A549 (cell line): ENCODE measurements at regions not wholly inside any gene's neighbourhood (a gene's known extent, or its start where the extent isn't known, plus 50 kb on each side); places are given as distances from the start of the nearest gene placed in this dataset.
A peak's percentile ranks its signal among the peaks of the same experiment; 100 is the strongest.

Source experiments
- ATAC-seq, 2 experiments: fragments of 200-7000 bp in 1 of 2; fragments of >200 bp in 1 of 2; cut with Nextera tagmentation in 1 of 2; cut with Tn5 transposase in 1 of 2; 3 replicates each; pipeline versions ENCODE4 v1.8.0 to v1.9.1; 2018 to 2020; ENCODE audit warnings: mild to moderate bottlenecking in 1 of 2, moderate library complexity in 1 of 2
- CTCF ChIA-PET: fragments of 300-600 bp; sonication (Branson Sonifier 250); formaldehyde crosslinking; extraction: SDS; loops from one replicate; lab custom pipeline; 2021; ENCODE audit warnings: antibody characterized with exemption, inconsistent platforms; lab: Yijun Ruan, JAX
- POLR2A ChIA-PET: fragments of 350-600 bp; formaldehyde crosslinking; extraction: SDS; loops from one replicate; lab custom pipeline; 2021; ENCODE audit warnings: antibody characterized with exemption, inconsistent platforms; lab: Yijun Ruan, JAX
- DNase-seq, 2 experiments: peaks; one replicate each; pipeline versions ENCODE4 v3.0.0 to v3.0.0-alpha.2; 2011 to 2016; ENCODE audit warnings: low read depth in 1 of 2, low spot score in 1 of 2
- FAIRE-seq: peaks from 2 replicates; lab custom pipeline; 2011; peaks lifted over from hg19 to GRCh38; lab: Jason Lieb, UNC
- H3K27ac ChIP-seq, 2 experiments: fragments of >200 bp; sonication (Bioruptor Twin); formaldehyde crosslinking; 3 replicates each; pipeline ENCODE4 v1.5.1; 2016 to 2017
- H3K4me1 ChIP-seq: fragments of >200 bp; sonication (Bioruptor Twin); formaldehyde crosslinking; 3 replicates; pipeline ENCODE4 v1.6.1; 2016
- H3K4me2 ChIP-seq: fragments of >200 bp; sonication (Bioruptor Twin); formaldehyde crosslinking; 3 replicates; pipeline ENCODE4 v1.6.1; 2016
- H3K4me3 ChIP-seq: fragments of >200 bp; sonication (Bioruptor Twin); formaldehyde crosslinking; 3 replicates; pipeline ENCODE4 v1.5.1; 2016
- H3K9me3 ChIP-seq: fragments of >200 bp; sonication (Bioruptor Twin); formaldehyde crosslinking; 3 replicates; pipeline ENCODE4 v1.6.1; 2016
- BCL3 ChIP-seq: fragments of >200 bp; sonication (Bioruptor Twin); formaldehyde crosslinking; IDR thresholded peaks from 3 replicates; pipeline ENCODE4 v1.6.1; 2016
- BHLHE40 ChIP-seq: IDR thresholded peaks from 2 replicates; pipeline ENCODE4 v1.6.1; 2012; ENCODE audit warnings: low read depth, low read length, inconsistent platforms
- CHD4 ChIP-seq: fragments of 200-600 bp; sonication (generic); IDR thresholded peaks from 2 replicates; pipeline ENCODE4 v1.6.1; 2016; ENCODE audit warnings: antibody characterized with exemption, mild to moderate bottlenecking, borderline replicate concordance
- CTCF ChIP-seq: fragments of >200 bp; sonication (Bioruptor Twin); formaldehyde crosslinking; IDR thresholded peaks from 3 replicates; pipeline ENCODE4 v1.5.1; 2016
- EHMT2 ChIP-seq: fragments of 200-600 bp; sonication (generic); IDR thresholded peaks from 2 replicates; pipeline ENCODE4 v1.6.1; 2016; ENCODE audit warnings: antibody characterized with exemption, low read depth, mild to moderate bottlenecking, moderate library complexity
- FOSL2 ChIP-seq, 2 experiments: fragments of 450-650 bp in 1 of 2; fragments of >200 bp in 1 of 2; sonication (Bioruptor Twin) in 1 of 2; formaldehyde crosslinking; IDR thresholded peaks; 2 replicates each; pipeline versions ENCODE4 v1.5.0 to v1.6.1; 2016 to 2020; ENCODE audit warnings: mild to moderate bottlenecking in 1 of 2, moderate library complexity in 1 of 2
- GATA3 ChIP-seq: IDR thresholded peaks from 2 replicates; pipeline ENCODE4 v1.6.1; 2012; ENCODE audit warnings: borderline replicate concordance
- HDAC2 ChIP-seq: fragments of 200-600 bp; sonication (generic); IDR thresholded peaks from 2 replicates; pipeline ENCODE4 v1.6.1; 2016
- HES2 ChIP-seq: fragments of >200 bp; sonication (Bioruptor Twin); formaldehyde crosslinking; IDR thresholded peaks from 2 replicates; pipeline ENCODE4 v1.6.1; 2016
- HMGXB4 ChIP-seq: fragments of 250-450 bp; sonication (Bioruptor Pico); IDR thresholded peaks from 2 replicates; pipeline ENCODE4 v1.5.0; 2021; ENCODE audit warnings: mild to moderate bottlenecking, moderate library complexity, borderline replicate concordance
- HOXB13 ChIP-seq: fragments of 250-450 bp; sonication (Bioruptor Pico); IDR thresholded peaks from 2 replicates; pipeline ENCODE4 v1.5.0; 2020; ENCODE audit warnings: low read depth, mild to moderate bottlenecking, moderate library complexity
- KDM1A ChIP-seq: fragments of 200-600 bp; sonication (generic); IDR thresholded peaks from 2 replicates; pipeline ENCODE4 v1.6.1; 2016; ENCODE audit warnings: low read depth, mild to moderate bottlenecking
- MAX ChIP-seq: IDR thresholded peaks from 2 replicates; pipeline ENCODE4 v1.6.1; 2012
- MAZ ChIP-seq: fragments of 150-350 bp; IDR thresholded peaks from 2 replicates; pipeline ENCODE4 v1.6.1; 2014; ENCODE audit warnings: antibody characterized with exemption, low read depth, low read length, borderline replicate concordance
- MYC ChIP-seq: IDR thresholded peaks from 2 replicates; pipeline ENCODE4 v1.6.1; 2012; ENCODE audit warnings: mild to moderate bottlenecking, inconsistent platforms, low read length, improper control_type of control experiment, borderline replicate concordance
- NPAS2 ChIP-seq: fragments of 250-450 bp; sonication (Bioruptor Pico); IDR thresholded peaks from 2 replicates; pipeline ENCODE4 v1.8.0; 2022; ENCODE audit warnings: mild to moderate bottlenecking, moderate library complexity, borderline replicate concordance
- NR3C1 ChIP-seq: fragments of >200 bp; sonication (Bioruptor Twin); formaldehyde crosslinking; IDR thresholded peaks from 3 replicates; pipeline ENCODE4 v1.6.1; 2017
- PBX3 ChIP-seq: IDR thresholded peaks from 2 replicates; pipeline ENCODE4 v1.6.1; 2012
- RAD21 ChIP-seq, 2 experiments: fragments of >200 bp in 1 of 2; sonication (Bioruptor Twin) in 1 of 2; formaldehyde crosslinking in 1 of 2; IDR thresholded peaks in 1 of 2; conservative IDR thresholded peaks in 1 of 2; 2 replicates in 1 of 2; 3 replicates in 1 of 2; pipeline ENCODE4 v1.6.1; 2012 to 2018; ENCODE audit warnings: inconsistent platforms in 1 of 2
- RARB ChIP-seq: fragments of 250-450 bp; sonication (Bioruptor Pico); IDR thresholded peaks from 2 replicates; pipeline ENCODE4 v1.8.0; 2021; ENCODE audit warnings: mild to moderate bottlenecking, moderate library complexity
- SMC3 ChIP-seq: fragments of >200 bp; sonication (Bioruptor Twin); formaldehyde crosslinking; IDR thresholded peaks from 3 replicates; pipeline ENCODE4 v1.6.1; 2018; ENCODE audit warnings: inconsistent platforms
- SREBF2 ChIP-seq: fragments of 450-650 bp; IDR thresholded peaks from 2 replicates; pipeline ENCODE4 v1.6.1; 2014; ENCODE audit warnings: mild to moderate bottlenecking, moderate library complexity
- USF2 ChIP-seq: fragments of 450-650 bp; IDR thresholded peaks from 2 replicates; pipeline ENCODE4 v1.6.1; 2014; ENCODE audit warnings: antibody characterized with exemption
- WGBS: methylation state at CpG from one replicate; pipeline ENCODE4 v1.1.6; 2017; ENCODE audit errors: missing lambda C conversion rate; 5-methylcytosine and 5-hydroxymethylcytosine counted together

- Histone ChIP-seq H3K9me3 (no peaks in the 10 kb centered on the region), H3K4me2 (no peak overlapping the region), H3K27ac (no peak overlapping the region), H3K4me3 (no peak overlapping the region), H3K4me1 (no peaks in the 10 kb centered on the region)
- WGBS = 23% methylated on average over 3 of the region's 3 CpGs
- ChIA-PET POLR2A (no interaction called here), CTCF (interaction anchor here (0.7 to 2.2 kb wide), 7 partner anchors 10 to 1792 kb away, joined by 3 to 10 read pairs (median 4); no protein-coding TSS in a partner anchor)
- no peak for FAIRE-seq
- DNase-seq = peak; percentile 4 to 42
- TF ChIP-seq RAD21 (conservative IDR thresholded peaks at IDR 0.05 in 1 of 2, IDR thresholded peaks at IDR 0.05 in 1 of 2) = peak; percentile 59 to 62
- TF ChIP-seq GATA3 = no peak
- TF ChIP-seq HMGXB4 = no peak
- TF ChIP-seq CTCF = peak; percentile 58
- no peak for TF ChIP-seq BHLHE40
- no peak for TF ChIP-seq HDAC2
- no peak for TF ChIP-seq KDM1A
- TF ChIP-seq EHMT2 = no peak
- no peak for TF ChIP-seq MYC
- TF ChIP-seq HOXB13 (CRISPR knock-in tag) = no peak
- peak; percentile 50; the same call in 2 of the 3 replicates for TF ChIP-seq SMC3
- no peak for TF ChIP-seq CHD4
- no peak for TF ChIP-seq FOSL2 (IDR thresholded peaks at IDR 0.05)
- no peak for TF ChIP-seq FOSL2 (CRISPR knock-in tag; IDR thresholded peaks at IDR 0.05)
- no peak for TF ChIP-seq SREBF2
- no peak for TF ChIP-seq NPAS2 (CRISPR knock-in tag)
- no peak for TF ChIP-seq NR3C1
- TF ChIP-seq BCL3 = no peak
- TF ChIP-seq MAZ = no peak
- TF ChIP-seq HES2 = no peak
- no peak for TF ChIP-seq MAX
- no peak for TF ChIP-seq USF2
- no peak for TF ChIP-seq RARB (CRISPR knock-in tag)
- no peak for TF ChIP-seq PBX3
- peak; percentile 30 to 60; a peak in 3 of 6 replicates for ATAC-seq
Measured at GRCh38 chr3:67109651-67110204, 111.6 kb downstream of the KBTBD8 start.
